Effector memory CD8-positive, alpha-beta T cell (primary cell): ENCODE measurements at regions not wholly inside any gene's neighbourhood (a gene's known extent, or its start where the extent isn't known, plus 50 kb on each side); places are given as distances from the start of the nearest gene placed in this dataset.

Source experiments
- ATAC-seq: fragments of 150-1000 bp; cut with Tn5 transposase; replicated peaks from 2 replicates; pipeline ENCODE4 v1.10.0; 2021; ENCODE audit warnings: mild to moderate bottlenecking, moderate library complexity
- DNase-seq, 3 experiments: peaks; one replicate each; pipeline ENCODE4 v3.0.0; 2021
- H3K27ac Mint-ChIP-seq, 2 donors: one replicate each; pipeline ENCODE4 v1.8.0; 2022; ENCODE audit warnings: mild to moderate bottlenecking in 2 of 2, mixed read lengths in 2 of 2, moderate library complexity in 2 of 2
- H3K27me3 Mint-ChIP-seq, 2 donors: one replicate each; pipeline ENCODE4 v1.8.0; 2022; ENCODE audit warnings: mixed read lengths in 2 of 2
- H3K36me3 Mint-ChIP-seq: one replicate; pipeline ENCODE4 v1.8.0; 2022; ENCODE audit warnings: mild to moderate bottlenecking, moderate library complexity, mixed read lengths; ENCODE audit not compliant: insufficient read depth
- H3K4me1 Mint-ChIP-seq, 2 donors: one replicate each; pipeline ENCODE4 v1.8.0; 2022; ENCODE audit warnings: low read depth in 2 of 2, mixed read lengths in 2 of 2
- H3K4me3 Mint-ChIP-seq, 2 donors: one replicate each; pipeline ENCODE4 v1.8.0; 2022; ENCODE audit warnings: mild to moderate bottlenecking in 2 of 2, mixed read lengths in 2 of 2, moderate library complexity in 2 of 2
- H3K9me3 Mint-ChIP-seq, 2 donors: one replicate each; pipeline ENCODE4 v1.8.0; 2022; ENCODE audit warnings: mixed read lengths in 2 of 2

DNA sequence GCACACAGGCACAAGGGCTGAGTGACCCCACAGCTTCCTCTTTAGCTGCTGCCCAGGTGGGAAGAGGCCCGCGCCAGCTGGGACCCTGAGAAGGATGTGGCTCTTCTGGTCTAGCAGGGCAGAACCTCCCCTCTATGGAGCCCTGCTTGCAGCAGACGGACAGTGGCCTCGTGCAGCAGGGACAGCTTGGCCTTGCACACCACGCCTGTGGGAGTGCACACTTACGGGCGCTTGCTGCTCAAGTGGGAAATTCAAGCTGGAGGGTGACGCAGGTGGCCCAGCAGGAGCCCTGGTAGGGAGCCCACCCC is 971.4 kb downstream of the BRD1 start:
- no peak overlapping the region for H3K4me3 Mint-ChIP-seq
- ATAC-seq, result no peak
- peaks cover 0 to 2% of the 10 kb centered on the region in 2 donors for H3K9me3 Mint-ChIP-seq
- H3K36me3 Mint-ChIP-seq, result no peaks in the 10 kb centered on the region
- H3K27ac Mint-ChIP-seq, result no peak overlapping the region
- H3K4me1 Mint-ChIP-seq, result peaks cover 0 to 1% of the 10 kb centered on the region in 2 donors
- H3K27me3 Mint-ChIP-seq, result peaks cover 0 to 34% of the 10 kb centered on the region in 2 donors
- no peak for DNase-seq

DNA sequence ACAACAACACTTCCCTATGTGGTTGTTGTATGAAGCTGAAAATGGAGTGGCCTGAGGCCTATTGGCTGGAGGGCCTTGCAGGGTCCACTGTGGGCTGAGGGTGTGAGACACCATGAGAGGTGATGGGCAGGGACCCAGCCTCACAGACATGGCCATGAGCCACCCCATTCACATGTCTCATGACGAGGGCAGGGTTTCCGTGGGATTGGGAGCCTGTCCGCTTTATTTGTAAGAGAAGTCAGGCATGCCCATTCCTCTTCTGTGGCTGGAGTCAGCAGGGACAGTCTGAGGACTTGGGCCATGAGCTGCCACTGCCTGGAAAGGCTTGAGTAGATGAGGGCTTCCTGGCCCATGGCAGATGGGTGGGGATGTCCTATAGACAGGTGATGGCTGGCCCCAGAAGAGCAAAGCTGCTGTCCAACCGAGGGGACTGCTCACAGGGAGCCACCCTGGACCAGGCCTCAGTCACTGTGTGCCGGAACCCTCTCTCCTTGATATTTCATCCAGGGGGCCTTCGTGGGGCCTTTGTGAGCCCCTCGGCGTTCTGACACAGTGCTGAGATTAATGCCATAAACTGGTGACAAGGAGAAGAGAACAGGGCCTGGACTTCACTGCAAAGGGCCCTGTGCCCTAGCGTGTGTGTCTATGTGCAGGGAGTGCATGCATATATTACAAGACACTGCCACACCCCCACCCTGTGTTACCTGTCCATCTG is 971.9 kb downstream of the BRD1 start:
- Mint-ChIP-seq H3K27ac (no peak overlapping the region), H3K4me3 (no peak overlapping the region), H3K9me3 (peaks cover 0 to 2% of the 10 kb centered on the region in 2 donors), H3K36me3 (no peaks in the 10 kb centered on the region), H3K4me1 (peaks cover 0 to 1% of the 10 kb centered on the region in 2 donors), H3K27me3 (peaks cover 0 to 34% of the 10 kb centered on the region in 2 donors)
- no peak for DNase-seq
- ATAC-seq, result no peak

DNA sequence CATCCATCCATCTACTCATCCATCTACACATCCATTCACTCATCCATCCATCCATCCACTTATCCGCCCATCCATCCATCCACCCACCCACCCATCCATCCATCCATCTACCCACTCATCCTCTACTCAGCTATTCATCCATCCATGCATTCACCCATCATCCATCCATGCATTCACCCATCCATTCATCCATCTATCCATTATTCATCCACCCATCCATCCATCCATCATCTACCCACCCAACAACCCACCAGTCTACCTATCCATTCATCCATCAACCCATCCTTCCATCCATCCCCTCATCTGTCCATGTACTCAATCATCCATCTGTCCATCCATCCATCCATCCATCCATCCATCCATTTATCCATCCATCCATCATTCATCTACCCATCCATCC is 972.7 kb downstream of the BRD1 start:
- DNase-seq, result no peak

DNA sequence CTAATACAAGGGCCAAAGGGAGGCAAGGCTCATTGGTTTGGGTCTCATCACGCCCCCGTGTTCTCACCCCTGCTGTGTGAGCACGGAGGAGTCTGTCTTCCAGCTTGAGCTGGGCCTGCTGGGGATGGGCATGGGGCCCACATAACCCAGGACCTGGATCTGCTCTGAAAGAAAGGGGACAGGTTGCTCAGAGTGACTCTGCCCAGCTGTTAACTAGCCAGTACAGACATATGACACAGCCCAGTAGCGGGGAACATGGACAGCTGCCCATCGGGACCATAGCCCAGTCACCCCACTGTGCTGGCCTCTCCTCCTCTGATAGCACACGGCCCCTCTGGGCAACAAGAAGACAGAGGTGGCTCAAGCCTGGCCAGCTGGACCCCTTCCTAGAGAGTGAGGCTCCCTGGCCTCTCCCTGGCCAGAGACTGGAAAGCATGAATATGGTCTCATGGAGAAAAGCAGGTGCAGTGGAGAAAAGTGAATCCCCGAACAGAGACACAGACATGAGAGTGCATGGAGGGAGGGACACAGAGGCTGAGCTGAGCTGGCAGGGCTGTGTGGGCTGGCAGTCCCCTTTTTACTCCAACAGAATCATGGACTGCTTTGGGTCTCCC is 973.9 kb downstream of the BRD1 start:
- Mint-ChIP-seq H3K36me3 (no peaks in the 10 kb centered on the region), H3K9me3 (peaks cover 0 to 2% of the 10 kb centered on the region in 2 donors), H3K4me1 (peaks cover 0 to 1% of the 10 kb centered on the region in 2 donors), H3K27ac (no peak overlapping the region), H3K4me3 (no peak overlapping the region), H3K27me3 (peaks cover 5 to 29% of the 10 kb centered on the region in 2 donors)
- ATAC-seq (no peak), DNase-seq (no peak)

More for the DNA sequence above, 972.7 kb downstream of the BRD1 start:
- H3K36me3 Mint-ChIP-seq, result no peaks in the 10 kb centered on the region
- H3K4me1 Mint-ChIP-seq, result peaks cover 0 to 1% of the 10 kb centered on the region in 2 donors
- peaks cover 0 to 2% of the 10 kb centered on the region in 2 donors for H3K9me3 Mint-ChIP-seq
- ATAC-seq, result no peak
- H3K27me3 Mint-ChIP-seq, result peaks cover 0 to 30% of the 10 kb centered on the region in 2 donors
- H3K4me3 Mint-ChIP-seq, result no peak overlapping the region
- no peak overlapping the region for H3K27ac Mint-ChIP-seq

DNA sequence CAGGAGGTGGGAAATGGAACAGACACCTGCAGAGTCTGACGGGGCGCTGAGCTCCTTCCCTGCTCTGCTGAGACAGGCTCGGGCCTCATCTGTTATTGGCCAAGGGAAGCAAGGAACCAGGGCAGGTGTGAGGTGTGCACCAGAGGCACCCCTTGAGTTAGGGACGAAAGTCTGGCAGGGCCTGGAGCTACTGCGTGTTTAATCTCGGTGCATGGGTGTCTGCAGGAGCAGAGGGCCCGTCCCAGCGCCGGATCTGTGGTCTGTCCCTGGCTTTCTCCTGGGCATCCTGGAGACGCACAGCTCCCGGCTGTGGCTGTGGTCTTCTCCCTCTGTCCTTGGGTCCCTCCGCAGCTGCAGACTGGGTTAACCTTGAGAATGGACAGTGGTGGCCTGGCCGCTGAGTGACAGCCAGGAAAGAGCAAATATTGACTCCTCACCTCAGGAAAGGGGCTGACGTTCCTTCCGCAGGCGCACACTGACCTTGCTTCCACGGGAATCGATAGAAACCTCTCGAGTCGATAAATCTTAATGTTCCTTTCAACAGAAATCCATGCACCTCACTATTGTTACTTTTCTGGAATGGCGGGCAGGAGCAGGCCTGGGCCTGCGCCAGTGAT is 975.6 kb downstream of the BRD1 start:
- no peaks in the 10 kb centered on the region for H3K36me3 Mint-ChIP-seq
- DNase-seq, result no peak
- peaks cover 14 to 23% of the 10 kb centered on the region in 2 donors for H3K27me3 Mint-ChIP-seq
- no peaks in the 10 kb centered on the region for H3K4me1 Mint-ChIP-seq
- H3K27ac Mint-ChIP-seq, result no peak overlapping the region
- H3K9me3 Mint-ChIP-seq, result no peaks in the 10 kb centered on the region
- H3K4me3 Mint-ChIP-seq, result no peak overlapping the region
- ATAC-seq, result no peak

DNA sequence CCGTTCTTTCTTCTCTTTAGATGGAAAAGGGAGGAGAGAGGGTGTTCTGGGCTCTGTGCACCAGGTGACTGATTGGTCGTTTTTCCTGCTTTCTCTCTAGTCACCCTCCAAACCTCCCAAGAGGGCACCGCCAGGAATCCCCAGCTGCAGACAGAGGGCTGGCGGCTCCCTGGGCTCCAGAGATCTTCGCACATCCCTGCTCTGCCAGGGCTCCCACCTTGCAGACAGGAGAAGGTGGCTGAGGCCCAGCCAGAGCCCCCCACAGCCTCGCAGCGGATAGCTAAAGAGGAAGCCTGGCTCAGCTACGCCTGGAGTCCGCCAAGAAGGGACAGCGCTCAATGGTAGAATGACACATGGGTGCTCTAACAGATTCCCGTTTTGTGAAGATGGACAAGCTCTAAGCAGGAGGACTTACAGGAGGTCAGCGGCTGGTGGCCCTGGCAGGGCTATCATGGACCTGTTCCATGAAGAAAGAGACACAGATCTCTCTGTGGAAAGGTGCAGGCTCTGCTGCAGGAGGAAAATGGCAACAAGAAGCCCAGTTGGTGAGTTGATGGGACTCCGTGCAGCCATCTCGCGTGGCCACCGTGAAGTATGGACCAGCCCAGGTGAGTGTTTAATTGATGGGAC is 976.9 kb downstream of the BRD1 start:
- peaks cover 14 to 33% of the 10 kb centered on the region in 2 donors for H3K27me3 Mint-ChIP-seq
- H3K27ac Mint-ChIP-seq, result no peak overlapping the region
- DNase-seq (no peak), ATAC-seq (no peak)
- no peaks in the 10 kb centered on the region for H3K4me1 Mint-ChIP-seq
- no peak overlapping the region for H3K4me3 Mint-ChIP-seq
- H3K36me3 Mint-ChIP-seq, result no peaks in the 10 kb centered on the region
- no peaks in the 10 kb centered on the region for H3K9me3 Mint-ChIP-seq

DNA sequence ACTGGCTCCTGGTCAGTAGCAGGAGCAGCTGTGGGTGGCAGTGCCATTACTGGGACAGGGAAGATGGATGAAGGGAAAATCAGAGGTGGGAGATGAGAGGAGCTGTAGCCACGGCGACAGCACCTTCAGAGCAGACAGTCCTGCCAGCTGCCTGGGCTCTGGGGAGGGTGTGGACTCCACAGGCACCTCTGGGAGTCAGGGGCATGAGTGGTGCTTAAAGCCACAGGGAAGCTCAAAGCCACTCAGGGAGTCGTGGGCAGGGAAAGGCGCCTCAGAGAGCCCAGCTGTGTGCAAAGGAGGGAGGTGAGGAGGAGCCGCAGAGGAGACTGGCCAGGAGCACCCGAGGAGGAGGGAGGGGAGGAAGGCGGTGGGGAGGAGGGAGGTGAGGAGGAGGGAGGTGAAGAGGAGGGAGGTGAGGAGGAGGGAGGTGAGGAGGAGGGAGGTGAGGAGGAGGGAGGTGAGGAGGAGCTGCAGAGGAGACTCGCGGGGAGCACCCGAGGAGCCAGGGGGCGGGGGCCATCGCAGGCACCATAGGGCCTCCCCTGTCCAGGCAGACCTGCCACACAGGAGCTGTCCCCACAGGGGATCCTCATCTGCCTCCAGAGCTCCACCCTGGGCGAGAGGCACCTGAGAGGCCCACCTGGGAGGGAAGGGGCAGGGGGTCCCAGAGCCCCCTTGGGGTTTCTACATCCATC is 977.6 kb downstream of the BRD1 start:
- Mint-ChIP-seq H3K27me3 (peaks cover 16 to 39% of the 10 kb centered on the region in 2 donors), H3K36me3 (no peaks in the 10 kb centered on the region), H3K9me3 (no peaks in the 10 kb centered on the region), H3K4me1 (no peaks in the 10 kb centered on the region), H3K27ac (no peak overlapping the region), H3K4me3 (no peak overlapping the region)
- ATAC-seq (no peak), DNase-seq (no peak)

DNA sequence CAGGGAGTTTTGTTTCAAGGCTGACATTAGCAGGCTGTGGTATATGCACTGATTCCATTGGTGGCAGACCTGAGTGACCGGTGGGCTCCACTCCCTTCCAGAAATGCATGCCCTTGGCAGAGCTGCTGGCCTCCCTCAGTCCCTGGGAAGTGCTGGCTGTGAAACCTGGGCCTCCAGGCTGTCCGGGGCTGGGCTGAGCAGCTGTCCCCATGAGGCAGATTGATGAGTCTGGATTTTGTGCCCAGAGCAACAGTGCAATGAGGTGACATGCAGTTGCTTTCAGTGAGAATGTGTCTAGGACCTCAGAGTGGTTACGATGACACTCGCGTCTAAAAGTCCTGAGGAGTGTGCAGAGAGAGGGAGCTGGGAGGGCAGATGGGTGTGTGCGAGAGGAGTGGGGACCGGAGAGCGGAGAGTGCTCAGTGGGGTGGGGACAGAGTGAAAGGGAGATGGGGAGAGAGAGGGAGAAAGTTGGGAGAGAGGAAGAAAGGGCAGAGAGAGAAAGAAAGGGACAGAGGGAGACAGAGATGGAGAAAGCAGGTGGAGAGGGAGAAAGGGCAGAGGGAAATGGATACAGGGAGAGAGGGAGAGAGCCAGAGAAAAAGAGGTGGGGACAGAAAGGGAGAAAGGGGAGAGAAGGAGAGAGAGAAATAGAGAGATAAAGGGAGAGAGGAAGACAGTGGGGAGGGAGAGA is 978.3 kb downstream of the BRD1 start:
- Mint-ChIP-seq H3K9me3 (no peaks in the 10 kb centered on the region), H3K36me3 (no peaks in the 10 kb centered on the region), H3K4me3 (no peak overlapping the region), H3K27ac (peak overlapping the region in 1 of 2 donors; percentile 50), H3K27me3 (peaks cover 21 to 47% of the 10 kb centered on the region in 2 donors), H3K4me1 (no peaks in the 10 kb centered on the region)
- DNase-seq (no peak), ATAC-seq (no peak)

DNA sequence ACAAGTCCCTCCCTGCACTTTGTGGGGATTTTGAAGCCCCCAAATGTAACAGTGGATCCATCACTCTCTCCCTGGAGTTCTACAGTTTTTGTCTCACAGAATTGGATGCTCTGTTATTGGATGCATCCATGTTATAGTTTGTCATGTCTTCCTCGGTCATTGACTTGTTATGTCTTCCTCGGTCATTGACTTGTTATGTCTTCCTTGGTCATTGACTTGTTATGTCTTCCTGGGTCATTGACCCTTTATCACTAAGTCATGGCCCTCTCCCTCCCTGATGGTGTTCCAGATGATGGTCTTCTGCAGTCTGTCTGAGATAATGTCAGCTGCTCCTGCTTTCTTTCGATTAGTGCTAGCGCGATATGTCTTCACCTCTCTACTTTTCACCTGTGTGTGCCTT is 981.5 kb downstream of the BRD1 start:
- Mint-ChIP-seq H3K4me3 (no peak overlapping the region), H3K27me3 (peaks cover 21 to 70% of the 10 kb centered on the region in 2 donors), H3K4me1 (no peaks in the 10 kb centered on the region), H3K9me3 (no peaks in the 10 kb centered on the region), H3K36me3 (no peaks in the 10 kb centered on the region), H3K27ac (no peak overlapping the region)
- no peak for DNase-seq
- no peak for ATAC-seq

DNA sequence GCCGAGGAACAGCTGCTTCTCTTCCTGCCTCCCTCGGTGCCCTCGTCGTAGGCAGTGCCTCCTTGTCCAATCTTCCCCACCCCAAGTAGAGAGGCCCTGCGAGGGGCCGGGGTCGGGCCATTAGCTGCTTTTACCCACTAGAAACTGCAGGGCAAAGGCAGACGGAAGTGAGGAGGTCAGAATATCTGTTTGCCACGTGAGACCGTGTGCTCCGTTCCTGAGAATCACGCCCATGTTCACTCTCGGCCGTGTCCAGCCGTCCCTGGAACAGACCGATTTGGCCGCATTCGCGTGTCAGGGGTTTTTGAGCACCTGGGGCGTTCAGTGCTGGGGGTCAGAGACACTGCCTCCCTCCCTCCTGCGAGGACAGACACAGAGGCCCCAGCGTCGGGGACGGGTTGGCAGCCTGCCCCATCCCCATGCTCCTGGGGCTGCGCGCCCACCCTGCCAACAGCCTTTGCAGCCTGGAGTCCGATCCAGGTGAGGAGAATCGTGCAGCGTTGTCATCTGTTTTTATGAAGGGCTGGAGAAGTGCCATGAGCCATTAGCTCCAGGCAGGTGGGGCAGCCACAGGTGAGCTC is 982.2 kb downstream of the BRD1 start:
- H3K4me1 Mint-ChIP-seq, result no peaks in the 10 kb centered on the region
- no peaks in the 10 kb centered on the region for H3K9me3 Mint-ChIP-seq
- H3K27me3 Mint-ChIP-seq, result peaks cover 21 to 78% of the 10 kb centered on the region in 2 donors
- H3K36me3 Mint-ChIP-seq, result no peaks in the 10 kb centered on the region
- H3K4me3 Mint-ChIP-seq, result no peak overlapping the region
- DNase-seq (no peak), ATAC-seq (no peak)
- no peak overlapping the region for H3K27ac Mint-ChIP-seq

DNA sequence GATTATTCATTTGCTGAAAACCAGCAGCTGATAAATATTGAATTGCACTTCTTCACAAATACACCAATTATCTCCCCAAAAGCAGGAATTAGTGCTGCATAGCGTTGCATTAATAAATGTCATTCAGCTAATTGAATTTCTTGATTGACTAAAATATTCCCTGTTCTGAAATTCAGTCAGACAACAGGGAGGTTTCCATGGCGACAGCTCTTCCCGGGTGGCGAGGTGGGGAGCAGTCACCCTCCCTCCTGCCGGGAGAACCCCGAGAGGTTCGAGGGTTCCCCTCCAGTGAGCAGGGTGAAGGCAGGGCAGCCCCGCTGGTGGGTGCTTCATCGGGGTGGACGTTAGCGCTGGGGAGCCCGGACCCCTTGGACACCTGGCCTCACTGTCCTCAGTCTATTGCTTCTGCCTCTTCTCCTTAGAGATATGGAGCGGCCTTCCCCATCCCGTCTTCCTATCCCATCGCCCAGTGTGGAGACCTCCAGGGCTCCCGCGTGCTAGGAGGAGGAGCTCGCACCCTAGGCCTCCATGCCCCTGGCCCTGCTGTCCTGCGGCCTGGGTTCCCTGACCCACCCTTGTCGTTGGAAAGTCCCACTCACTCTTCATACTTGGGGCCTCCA is 983.5 kb downstream of the BRD1 start:
- H3K36me3 Mint-ChIP-seq, result no peaks in the 10 kb centered on the region
- H3K4me3 Mint-ChIP-seq, result no peak overlapping the region
- DNase-seq (no peak), ATAC-seq (no peak)
- no peaks in the 10 kb centered on the region for H3K4me1 Mint-ChIP-seq
- H3K9me3 Mint-ChIP-seq, result no peaks in the 10 kb centered on the region
- peaks cover 17 to 70% of the 10 kb centered on the region in 2 donors for H3K27me3 Mint-ChIP-seq
- no peak overlapping the region for H3K27ac Mint-ChIP-seq

DNA sequence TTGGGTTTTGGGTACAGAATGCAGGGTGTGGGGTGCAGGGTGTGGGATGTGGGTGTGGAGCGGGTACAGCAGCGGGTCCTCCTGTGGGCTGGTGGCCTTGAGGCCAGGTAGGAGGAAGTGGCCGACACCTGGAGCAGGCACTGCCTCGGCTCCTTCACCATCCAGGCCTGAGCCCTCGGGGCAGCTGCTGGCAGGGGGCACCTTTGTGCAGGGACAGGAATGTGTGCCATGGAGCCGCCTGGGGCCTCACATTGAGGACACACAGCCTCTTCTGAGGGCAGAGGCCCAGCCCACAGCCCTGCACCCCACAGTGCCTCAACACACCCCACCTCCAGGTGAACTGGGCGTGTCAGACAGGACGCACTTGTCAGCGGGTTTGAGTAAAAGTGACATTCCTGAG is 984.0 kb downstream of the BRD1 start:
- DNase-seq (no peak), ATAC-seq (no peak)
- Mint-ChIP-seq H3K27ac (no peak overlapping the region), H3K9me3 (no peaks in the 10 kb centered on the region), H3K4me1 (no peaks in the 10 kb centered on the region), H3K27me3 (peaks cover 15 to 67% of the 10 kb centered on the region in 2 donors), H3K36me3 (no peaks in the 10 kb centered on the region), H3K4me3 (no peak overlapping the region)
